H1 (cell line): ENCODE measurements at regions not wholly inside any gene's neighbourhood (a gene's known extent, or its start where the extent isn't known, plus 50 kb on each side); places are given as distances from the start of the nearest gene placed in this dataset.

ENCODE experiments used
- CEBPB ChIP-seq: IDR thresholded peaks from 2 replicates; pipeline ENCODE4 v1.6.1; 2012; ENCODE audit warnings: low read depth, low read length
- EZH2 ChIP-seq: fragments of 200-600 bp; sonication (generic); IDR thresholded peaks from 2 replicates; pipeline ENCODE4 v1.7.1; 2012; ENCODE audit warnings: low read depth, mild to moderate bottlenecking, moderate library complexity, low read length, inconsistent platforms; ENCODE audit not compliant: severe bottlenecking
- GABPA ChIP-seq: IDR thresholded peaks from 2 replicates; pipeline ENCODE4 v1.6.1; 2011; ENCODE audit warnings: mild to moderate bottlenecking, low read length, moderate library complexity, borderline replicate concordance; ENCODE audit not compliant: insufficient read depth
- RAD21 ChIP-seq, 2 experiments: IDR thresholded peaks in 1 of 2; conservative IDR thresholded peaks in 1 of 2; 2 replicates each; pipeline ENCODE4 v1.6.1; 2011; ENCODE audit warnings: low read depth in 2 of 2, low read length in 2 of 2, improper control_type of control experiment in 1 of 2, inconsistent platforms in 1 of 2, mild to moderate bottlenecking in 1 of 2, moderate library complexity in 1 of 2
- SAP30 ChIP-seq: fragments of 300-600 bp; sonication (generic); IDR thresholded peaks from 2 replicates; pipeline ENCODE4 v1.7.1; 2012; ENCODE audit warnings: low read length, moderate library complexity, mild to moderate bottlenecking, inconsistent platforms; ENCODE audit not compliant: insufficient read depth, insufficient replicate concordance
- SIN3A ChIP-seq, 2 experiments: IDR thresholded peaks in 1 of 2; conservative IDR thresholded peaks in 1 of 2; 2 replicates each; pipeline ENCODE4 v1.6.1; 2011 to 2012; ENCODE audit warnings: low read length in 2 of 2, improper control_type of control experiment in 1 of 2, low read depth in 1 of 2, mild to moderate bottlenecking in 1 of 2
- SRF ChIP-seq: IDR thresholded peaks from 2 replicates; pipeline ENCODE4 v1.6.1; 2011; ENCODE audit warnings: mild to moderate bottlenecking, low read depth, low read length, moderate library complexity
- YY1 ChIP-seq: IDR thresholded peaks from 2 replicates; pipeline ENCODE4 v1.6.1; 2011; ENCODE audit warnings: low read depth, mild to moderate bottlenecking, low read length
- TF ChIP-seq, protein P1 (sequence below), 3 experiments: IDR thresholded peaks; 1 replicate in 2 of 3; 2 replicates in 1 of 3; pipeline versions ENCODE4 v1.5.1 to v1.6.1; 2011; ENCODE audit warnings: low read length in 3 of 3, mild to moderate bottlenecking in 3 of 3, inconsistent platforms in 2 of 3, low read depth in 1 of 3, moderate library complexity in 1 of 3; ENCODE audit not compliant: insufficient read depth in 1 of 3; ENCODE audit errors: control extremely low read depth in 1 of 3

GRCh38 chr18:43543236-43543635, 265.9 kb upstream of the SYT4 start:
- TF ChIP-seq RAD21 (IDR thresholded peaks at IDR 0.05 in 1 of 2, conservative IDR thresholded peaks at IDR 0.05 in 1 of 2; ENCODE audit: low read depth in 2 of 2, low read length in 2 of 2) (no peak), YY1 (no peak), SIN3A (conservative IDR thresholded peaks at IDR 0.05 in 1 of 2, IDR thresholded peaks at IDR 0.05 in 1 of 2; ENCODE audit: low read depth in 1 of 2, low read length in 2 of 2) (no peak), GABPA (no peak), EZH2 (no peak), SAP30 (no peak), CEBPB (no peak), SRF (no peak)
- TF ChIP-seq, protein P1, sequence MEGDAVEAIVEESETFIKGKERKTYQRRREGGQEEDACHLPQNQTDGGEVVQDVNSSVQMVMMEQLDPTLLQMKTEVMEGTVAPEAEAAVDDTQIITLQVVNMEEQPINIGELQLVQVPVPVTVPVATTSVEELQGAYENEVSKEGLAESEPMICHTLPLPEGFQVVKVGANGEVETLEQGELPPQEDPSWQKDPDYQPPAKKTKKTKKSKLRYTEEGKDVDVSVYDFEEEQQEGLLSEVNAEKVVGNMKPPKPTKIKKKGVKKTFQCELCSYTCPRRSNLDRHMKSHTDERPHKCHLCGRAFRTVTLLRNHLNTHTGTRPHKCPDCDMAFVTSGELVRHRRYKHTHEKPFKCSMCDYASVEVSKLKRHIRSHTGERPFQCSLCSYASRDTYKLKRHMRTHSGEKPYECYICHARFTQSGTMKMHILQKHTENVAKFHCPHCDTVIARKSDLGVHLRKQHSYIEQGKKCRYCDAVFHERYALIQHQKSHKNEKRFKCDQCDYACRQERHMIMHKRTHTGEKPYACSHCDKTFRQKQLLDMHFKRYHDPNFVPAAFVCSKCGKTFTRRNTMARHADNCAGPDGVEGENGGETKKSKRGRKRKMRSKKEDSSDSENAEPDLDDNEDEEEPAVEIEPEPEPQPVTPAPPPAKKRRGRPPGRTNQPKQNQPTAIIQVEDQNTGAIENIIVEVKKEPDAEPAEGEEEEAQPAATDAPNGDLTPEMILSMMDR (IDR thresholded peaks at IDR 0.05; ENCODE audit: control extremely low read depth in 1 of 3, insufficient read depth in 1 of 3, low read depth in 1 of 3, low read length in 3 of 3), result no peak
